Ishikawa (cell line): ENCODE measurements at regions not wholly inside any gene's neighbourhood (a gene's known extent, or its start where the extent isn't known, plus 50 kb on each side); places are given as distances from the start of the nearest gene placed in this dataset.

Experiments used
- CEBPB ChIP-seq: IDR thresholded peaks from 2 replicates; pipeline ENCODE4 v1.6.1; 2012
- CREB1 ChIP-seq: IDR thresholded peaks from 2 replicates; pipeline ENCODE4 v1.6.1; 2012; ENCODE audit warnings: low read depth
- EGR1 ChIP-seq: IDR thresholded peaks from 2 replicates; pipeline ENCODE4 v1.6.1; 2012
- EP300 ChIP-seq: IDR thresholded peaks from 2 replicates; pipeline ENCODE4 v1.6.1; 2012; ENCODE audit warnings: borderline replicate concordance
- FOXM1 ChIP-seq: IDR thresholded peaks from 2 replicates; pipeline ENCODE4 v1.6.1; 2012; ENCODE audit warnings: low read depth, borderline replicate concordance
- NFIC ChIP-seq: IDR thresholded peaks from 2 replicates; pipeline ENCODE4 v1.6.1; 2012
- RAD21 ChIP-seq: IDR thresholded peaks from 2 replicates; pipeline ENCODE4 v1.6.1; 2012; ENCODE audit warnings: low read depth
- TAF1 ChIP-seq: IDR thresholded peaks from 2 replicates; pipeline ENCODE4 v1.6.1; 2012; ENCODE audit warnings: low read depth, mild to moderate bottlenecking
- TCF12 ChIP-seq: IDR thresholded peaks from 2 replicates; pipeline ENCODE4 v1.6.1; 2012; ENCODE audit warnings: low read depth
- TEAD4 ChIP-seq: IDR thresholded peaks from 2 replicates; pipeline ENCODE4 v1.6.1; 2012
- USF1 ChIP-seq: IDR thresholded peaks from 2 replicates; pipeline ENCODE4 v1.6.1; 2012
- YY1 ChIP-seq: IDR thresholded peaks from 2 replicates; pipeline ENCODE4 v1.6.1; 2012; ENCODE audit warnings: low read depth
- ZBTB7A ChIP-seq: IDR thresholded peaks from 2 replicates; pipeline ENCODE4 v1.6.1; 2012; ENCODE audit warnings: low read depth
- TF ChIP-seq, protein P1 (sequence below): IDR thresholded peaks from 2 replicates; pipeline ENCODE4 v1.6.1; 2012
- TF ChIP-seq, protein P2 (sequence below): IDR thresholded peaks from 2 replicates; pipeline ENCODE4 v1.6.1; 2012; ENCODE audit warnings: low read depth, mild to moderate bottlenecking

DNA sequence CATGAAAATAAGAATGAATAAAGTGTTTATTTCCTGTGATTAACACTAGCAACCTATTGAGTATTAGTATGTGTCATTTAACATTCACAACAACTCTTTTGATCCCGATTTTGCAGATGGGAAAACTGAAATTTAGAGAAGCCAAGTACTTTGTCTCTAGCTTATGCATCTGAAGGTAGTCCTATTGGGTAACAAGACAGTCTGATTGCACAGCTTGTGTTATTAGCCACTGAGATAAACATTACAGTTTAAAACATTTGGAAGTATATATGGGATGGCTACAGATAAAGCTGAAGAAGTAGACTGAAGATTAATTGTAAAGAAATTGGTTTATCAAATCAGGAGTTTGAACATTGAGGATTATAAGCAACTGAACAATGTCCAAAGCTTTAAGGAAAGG, 99.6 kb upstream of the PDE5A start:
- TF ChIP-seq NFIC, result no peak

DNA sequence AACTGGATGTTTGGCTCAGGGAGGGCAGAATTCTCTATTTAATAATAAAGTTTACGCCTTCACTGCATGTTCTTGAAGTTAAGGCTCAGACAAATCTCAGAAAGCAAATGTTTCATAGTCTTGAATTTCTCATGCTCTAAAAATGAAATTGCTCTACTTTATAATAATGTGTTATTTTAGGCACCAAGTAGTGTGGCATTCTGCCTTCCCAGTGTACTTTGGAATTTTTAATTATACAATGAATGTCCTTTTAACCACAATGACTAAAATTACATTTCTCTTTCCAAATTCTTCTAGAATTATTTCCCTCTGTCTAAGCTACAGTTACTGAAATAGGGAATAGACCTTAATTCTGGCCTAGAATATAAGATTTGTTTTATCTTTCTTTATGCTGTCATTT, 97.9 kb upstream of the PDE5A start:
- TF ChIP-seq, protein P1, sequence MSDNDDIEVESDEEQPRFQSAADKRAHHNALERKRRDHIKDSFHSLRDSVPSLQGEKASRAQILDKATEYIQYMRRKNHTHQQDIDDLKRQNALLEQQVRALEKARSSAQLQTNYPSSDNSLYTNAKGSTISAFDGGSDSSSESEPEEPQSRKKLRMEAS, result no peak
- TF ChIP-seq EGR1 (no peak), NFIC (no peak), EP300 (no peak), RAD21 (no peak), TCF12 (no peak), TEAD4 (no peak), CREB1 (no peak), ZBTB7A (no peak), TAF1 (no peak), USF1 (no peak), FOXM1 (no peak), YY1 (no peak), CEBPB (no peak)
- TF ChIP-seq, protein P2, sequence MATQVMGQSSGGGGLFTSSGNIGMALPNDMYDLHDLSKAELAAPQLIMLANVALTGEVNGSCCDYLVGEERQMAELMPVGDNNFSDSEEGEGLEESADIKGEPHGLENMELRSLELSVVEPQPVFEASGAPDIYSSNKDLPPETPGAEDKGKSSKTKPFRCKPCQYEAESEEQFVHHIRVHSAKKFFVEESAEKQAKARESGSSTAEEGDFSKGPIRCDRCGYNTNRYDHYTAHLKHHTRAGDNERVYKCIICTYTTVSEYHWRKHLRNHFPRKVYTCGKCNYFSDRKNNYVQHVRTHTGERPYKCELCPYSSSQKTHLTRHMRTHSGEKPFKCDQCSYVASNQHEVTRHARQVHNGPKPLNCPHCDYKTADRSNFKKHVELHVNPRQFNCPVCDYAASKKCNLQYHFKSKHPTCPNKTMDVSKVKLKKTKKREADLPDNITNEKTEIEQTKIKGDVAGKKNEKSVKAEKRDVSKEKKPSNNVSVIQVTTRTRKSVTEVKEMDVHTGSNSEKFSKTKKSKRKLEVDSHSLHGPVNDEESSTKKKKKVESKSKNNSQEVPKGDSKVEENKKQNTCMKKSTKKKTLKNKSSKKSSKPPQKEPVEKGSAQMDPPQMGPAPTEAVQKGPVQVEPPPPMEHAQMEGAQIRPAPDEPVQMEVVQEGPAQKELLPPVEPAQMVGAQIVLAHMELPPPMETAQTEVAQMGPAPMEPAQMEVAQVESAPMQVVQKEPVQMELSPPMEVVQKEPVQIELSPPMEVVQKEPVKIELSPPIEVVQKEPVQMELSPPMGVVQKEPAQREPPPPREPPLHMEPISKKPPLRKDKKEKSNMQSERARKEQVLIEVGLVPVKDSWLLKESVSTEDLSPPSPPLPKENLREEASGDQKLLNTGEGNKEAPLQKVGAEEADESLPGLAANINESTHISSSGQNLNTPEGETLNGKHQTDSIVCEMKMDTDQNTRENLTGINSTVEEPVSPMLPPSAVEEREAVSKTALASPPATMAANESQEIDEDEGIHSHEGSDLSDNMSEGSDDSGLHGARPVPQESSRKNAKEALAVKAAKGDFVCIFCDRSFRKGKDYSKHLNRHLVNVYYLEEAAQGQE, result no peak

DNA sequence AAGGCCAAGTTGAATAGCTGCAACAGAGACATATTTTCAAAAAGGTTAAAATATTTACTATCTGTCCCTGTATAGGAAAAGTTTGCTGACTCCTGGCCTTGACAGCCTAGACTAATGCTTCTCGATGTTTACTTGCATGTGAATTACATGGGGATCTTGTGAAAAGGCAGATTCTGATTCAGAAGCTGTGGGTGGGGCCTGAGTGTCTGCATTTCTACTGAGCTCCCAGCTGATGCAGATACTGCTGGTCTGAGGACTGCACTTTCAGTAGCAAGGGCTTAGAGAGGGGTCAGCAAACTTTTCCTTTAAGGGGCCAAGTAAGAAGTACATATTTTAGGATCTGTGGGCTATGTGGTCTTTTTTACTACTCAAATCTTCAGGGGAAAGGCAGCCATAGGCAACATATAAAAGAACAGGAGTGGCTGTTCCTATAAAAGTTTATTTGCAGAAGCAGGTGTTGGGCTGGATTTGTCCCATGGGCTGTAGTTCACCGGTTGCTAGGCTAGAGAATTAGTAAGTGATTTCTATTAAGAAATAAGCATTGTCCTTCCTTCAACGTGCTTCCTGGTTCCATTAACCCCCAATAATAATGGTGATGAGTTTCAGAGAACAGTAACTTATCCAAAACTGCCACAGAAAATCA, 97.2 kb upstream of the PDE5A start:
- TF ChIP-seq USF1, result no peak
- TF ChIP-seq, protein P1, result no peak
- no peak for TF ChIP-seq CREB1
- TF ChIP-seq NFIC, result no peak
- no peak for TF ChIP-seq FOXM1
- TF ChIP-seq TEAD4, result no peak

- no peak for TF ChIP-seq FOXM1
- TF ChIP-seq RAD21, result no peak
- no peak for TF ChIP-seq CREB1
- TF ChIP-seq, protein P1, result no peak
- TF ChIP-seq YY1, result no peak
- no peak for TF ChIP-seq CEBPB
- no peak for TF ChIP-seq TCF12
- no peak for TF ChIP-seq TEAD4
- TF ChIP-seq, protein P2, result no peak
- no peak for TF ChIP-seq EGR1
- TF ChIP-seq USF1, result no peak
- no peak for TF ChIP-seq ZBTB7A
- no peak for TF ChIP-seq EP300
Observed at GRCh38 chr4:119725011-119725410, 96.4 kb upstream of the PDE5A start.

GRCh38 chr4:119722670-119723069, 94.1 kb upstream of the PDE5A start:
- TF ChIP-seq ZBTB7A (no peak), NFIC (no peak), EP300 (no peak), CREB1 (no peak), TEAD4 (no peak), TAF1 (no peak), FOXM1 (no peak), RAD21 (no peak), YY1 (no peak), CEBPB (no peak), TCF12 (no peak), EGR1 (no peak)
- TF ChIP-seq, protein P1, result no peak
- TF ChIP-seq, protein P2, result no peak
